ENCODE measurements at regions not wholly inside any gene's neighbourhood (a gene's known extent, or its start where the extent isn't known, plus 50 kb on each side); places are given as distances from the start of the nearest gene placed in this dataset.

DNA sequence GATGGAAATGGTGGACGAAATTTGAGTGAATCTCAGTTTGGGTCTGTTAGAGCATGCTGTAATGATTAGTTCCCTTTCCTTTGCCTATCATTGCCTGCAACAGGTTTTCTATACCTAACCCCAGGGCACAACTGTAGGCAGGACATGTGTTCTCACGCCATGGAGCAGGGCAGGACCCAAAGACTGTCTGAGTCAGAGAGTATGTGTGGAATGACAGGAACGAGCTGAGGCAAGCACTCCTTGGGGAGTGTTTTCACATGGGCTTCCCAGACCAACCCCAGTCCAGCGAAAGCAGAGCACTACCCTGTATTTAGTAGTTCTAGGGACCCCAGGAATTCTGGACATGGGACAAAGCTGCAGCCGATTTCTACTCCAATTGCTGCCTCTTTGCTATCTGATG, 234.2 kb downstream of the HACE1 start:
- H3K4me3 ChIP-seq: no peak overlapping the region
- no peak for DNase-seq
- TF ChIP-seq POLR2A (IDR thresholded peaks at IDR 0.05): no peak
- no peak for TF ChIP-seq EP300 (IDR thresholded peaks at IDR 0.05)
- TF ChIP-seq POLR2AphosphoS5 (IDR thresholded peaks at IDR 0.05): no peak
- TF ChIP-seq, protein P1, sequence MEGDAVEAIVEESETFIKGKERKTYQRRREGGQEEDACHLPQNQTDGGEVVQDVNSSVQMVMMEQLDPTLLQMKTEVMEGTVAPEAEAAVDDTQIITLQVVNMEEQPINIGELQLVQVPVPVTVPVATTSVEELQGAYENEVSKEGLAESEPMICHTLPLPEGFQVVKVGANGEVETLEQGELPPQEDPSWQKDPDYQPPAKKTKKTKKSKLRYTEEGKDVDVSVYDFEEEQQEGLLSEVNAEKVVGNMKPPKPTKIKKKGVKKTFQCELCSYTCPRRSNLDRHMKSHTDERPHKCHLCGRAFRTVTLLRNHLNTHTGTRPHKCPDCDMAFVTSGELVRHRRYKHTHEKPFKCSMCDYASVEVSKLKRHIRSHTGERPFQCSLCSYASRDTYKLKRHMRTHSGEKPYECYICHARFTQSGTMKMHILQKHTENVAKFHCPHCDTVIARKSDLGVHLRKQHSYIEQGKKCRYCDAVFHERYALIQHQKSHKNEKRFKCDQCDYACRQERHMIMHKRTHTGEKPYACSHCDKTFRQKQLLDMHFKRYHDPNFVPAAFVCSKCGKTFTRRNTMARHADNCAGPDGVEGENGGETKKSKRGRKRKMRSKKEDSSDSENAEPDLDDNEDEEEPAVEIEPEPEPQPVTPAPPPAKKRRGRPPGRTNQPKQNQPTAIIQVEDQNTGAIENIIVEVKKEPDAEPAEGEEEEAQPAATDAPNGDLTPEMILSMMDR (IDR thresholded peaks at IDR 0.05): no peak
- no peaks in the 10 kb centered on the region for H3K27me3 ChIP-seq
- H3K27ac ChIP-seq: no peak overlapping the region
- no peaks in the 10 kb centered on the region for H3K4me1 ChIP-seq
- H3K9me3 ChIP-seq: no peaks in the 10 kb centered on the region
- WGBS, 5 donors: 70 to 87% (median 73%) methylated on average over 5 of the region's 5 CpGs
- intact Hi-C loops (cut with DNase I; ENCODE audit: low total_unique reads): no loop called here
- no peaks in the 10 kb centered on the region for H3K36me3 ChIP-seq

DNA sequence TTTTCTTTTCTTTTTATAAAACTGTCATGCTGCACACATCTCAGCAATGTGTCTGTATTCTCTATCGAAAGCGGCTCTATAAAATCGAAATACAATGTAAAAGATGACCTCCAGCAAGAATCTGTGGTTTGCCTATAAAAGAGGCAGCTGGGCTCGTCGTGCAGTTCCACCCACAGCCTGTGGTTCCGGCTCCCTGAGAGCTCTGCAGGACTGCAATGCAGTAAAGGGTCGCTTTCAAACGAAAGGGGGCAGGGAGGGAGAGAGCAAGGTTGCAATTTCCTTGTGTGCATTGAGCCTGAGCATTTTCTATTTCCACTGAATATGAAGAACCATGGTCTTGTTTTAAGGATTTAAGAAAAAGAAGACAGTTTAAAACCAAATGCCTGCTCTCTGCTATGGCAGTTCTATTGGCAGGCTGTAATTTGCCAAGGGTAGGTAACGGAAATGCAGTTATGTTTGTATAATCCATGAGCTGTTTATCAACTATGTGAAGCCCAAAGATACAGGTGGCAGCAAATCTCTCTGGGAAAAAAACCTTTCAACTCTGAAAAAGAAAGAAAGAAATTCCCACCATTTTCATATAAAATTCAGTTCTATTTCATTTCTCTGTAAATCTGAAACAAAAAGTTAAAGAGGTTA, 236.5 kb downstream of the HACE1 start:
- Histone ChIP-seq H3K4me1 (no peaks in the 10 kb centered on the region), H3K36me3 (no peaks in the 10 kb centered on the region), H3K27ac (no peak overlapping the region), H3K9me3 (no peaks in the 10 kb centered on the region), H3K27me3 (no peaks in the 10 kb centered on the region), H3K4me3 (no peak overlapping the region)
- WGBS, 5 donors: 38 to 42% (median 40%) methylated on average over 9 of the region's 9 CpGs
- intact Hi-C loops (cut with DNase I; ENCODE audit: low total_unique reads): no loop called here
- no peak for DNase-seq
- TF ChIP-seq EP300 (IDR thresholded peaks at IDR 0.05) (no peak), POLR2A (IDR thresholded peaks at IDR 0.05) (no peak), POLR2AphosphoS5 (IDR thresholded peaks at IDR 0.05) (no peak)
- TF ChIP-seq, protein P1 (IDR thresholded peaks at IDR 0.05): no peak

DNA sequence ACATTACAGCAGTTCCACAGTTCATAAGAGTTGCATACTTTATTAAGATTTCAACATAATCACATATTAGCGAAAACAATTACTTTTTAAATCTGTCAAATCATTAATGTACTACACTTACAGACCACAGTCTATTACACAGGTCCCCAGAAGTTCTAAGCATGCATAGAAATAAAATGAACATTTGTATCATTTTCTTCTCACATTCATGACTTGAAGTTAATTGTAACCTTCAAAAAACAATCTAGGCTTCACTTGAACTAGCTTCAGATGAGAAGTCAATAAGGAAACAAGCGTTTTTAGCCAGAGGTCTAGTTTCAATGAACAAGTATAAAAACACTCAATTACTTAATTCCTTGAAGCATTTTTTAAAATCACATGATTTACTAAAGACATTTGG, 238.3 kb downstream of the HACE1 start:
- Histone ChIP-seq H3K9me3 (no peaks in the 10 kb centered on the region), H3K36me3 (no peaks in the 10 kb centered on the region), H3K4me1 (no peaks in the 10 kb centered on the region), H3K4me3 (no peak overlapping the region), H3K27me3 (no peaks in the 10 kb centered on the region), H3K27ac (no peak overlapping the region)
- no peak for TF ChIP-seq POLR2AphosphoS5 (IDR thresholded peaks at IDR 0.05)
- TF ChIP-seq, protein P1 (IDR thresholded peaks at IDR 0.05): no peak
- no peak for TF ChIP-seq POLR2A (IDR thresholded peaks at IDR 0.05)
- no peak for TF ChIP-seq EP300 (IDR thresholded peaks at IDR 0.05)
- intact Hi-C loops (cut with DNase I; ENCODE audit: low total_unique reads): no loop called here
- 79 to 86% (median 83%) methylated on average over 2 of the region's 2 CpGs for WGBS, 5 donors
- no peak for DNase-seq

DNA sequence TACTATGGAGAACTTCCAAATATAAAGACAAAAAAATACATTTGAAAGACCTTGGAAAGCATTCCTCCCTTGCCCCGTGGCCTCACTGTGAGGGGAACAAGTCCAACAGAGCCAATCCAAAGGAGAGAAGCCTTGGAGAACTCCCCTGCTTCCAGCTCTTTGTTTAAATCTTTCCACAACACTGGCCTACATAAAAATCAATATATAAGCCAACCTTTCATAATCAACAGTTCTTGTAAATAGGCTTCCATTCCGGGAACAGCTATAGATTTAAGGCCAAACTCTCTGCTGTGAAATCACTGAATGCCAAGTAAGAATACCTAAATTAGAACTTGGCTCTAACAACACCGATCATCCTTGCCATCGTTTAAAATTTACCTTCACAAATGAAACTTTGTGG, 242.1 kb downstream of the HACE1 start:
- Histone ChIP-seq H3K27me3 (no peaks in the 10 kb centered on the region), H3K36me3 (no peaks in the 10 kb centered on the region), H3K9me3 (no peaks in the 10 kb centered on the region), H3K4me1 (no peaks in the 10 kb centered on the region), H3K4me3 (no peak overlapping the region), H3K27ac (no peak overlapping the region)
- 51 to 71% (median 64%) methylated on average over 4 of the region's 4 CpGs for WGBS, 5 donors
- TF ChIP-seq POLR2AphosphoS5 (IDR thresholded peaks at IDR 0.05) (no peak), POLR2A (IDR thresholded peaks at IDR 0.05) (no peak), EP300 (IDR thresholded peaks at IDR 0.05) (no peak)
- TF ChIP-seq, protein P1 (IDR thresholded peaks at IDR 0.05): no peak
- DNase-seq: no peak
- intact Hi-C loops (cut with DNase I; ENCODE audit: low total_unique reads): no loop called here
